ENCODE measurements at regions not wholly inside any gene's neighbourhood (a gene's known extent, or its start where the extent isn't known, plus 50 kb on each side); places are given as distances from the start of the nearest gene placed in this dataset.

GRCh38 chr7:115230882-115231571, 309.1 kb downstream of the MDFIC start:
- peak overlapping the region; percentile 11; the same call in 1 of the 2 replicates for H3K27ac ChIP-seq (ENCODE audit: low read depth, low read length)
- peaks cover 37% of the 10 kb centered on the region for H3K4me1 ChIP-seq (ENCODE audit: control insufficient read depth, insufficient read depth, low read length)
- no peaks in the 10 kb centered on the region for H3K36me3 ChIP-seq (ENCODE audit: control insufficient read depth, insufficient read depth, low read length)
- no peak overlapping the region for H3K9ac ChIP-seq (ENCODE audit: low read length)
- peaks cover 7% of the 10 kb centered on the region for H3K9me3 ChIP-seq (ENCODE audit: control insufficient read depth, insufficient read depth, low read depth, low read length)
- no peak overlapping the region for H3K4me3 ChIP-seq (ENCODE audit: low read depth, low read length)
- peaks cover 42% of the 10 kb centered on the region for H3K27me3 ChIP-seq (ENCODE audit: control insufficient read depth, insufficient read depth, low read length)

GRCh38 chr7:115229401-115230105, 307.7 kb downstream of the MDFIC start:
- peaks cover 52% of the 10 kb centered on the region for H3K4me1 ChIP-seq (ENCODE audit: control insufficient read depth, insufficient read depth, low read length)
- no peaks in the 10 kb centered on the region for H3K9me3 ChIP-seq (ENCODE audit: control insufficient read depth, insufficient read depth, low read depth, low read length)
- no peaks in the 10 kb centered on the region for H3K36me3 ChIP-seq (ENCODE audit: control insufficient read depth, insufficient read depth, low read length)
- H3K27ac ChIP-seq (ENCODE audit: low read depth, low read length), result no peak overlapping the region
- H3K9ac ChIP-seq (ENCODE audit: low read length), result no peak overlapping the region
- H3K4me3 ChIP-seq (ENCODE audit: low read depth, low read length), result no peak overlapping the region
- H3K27me3 ChIP-seq (ENCODE audit: control insufficient read depth, insufficient read depth, low read length), result peaks cover 57% of the 10 kb centered on the region

DNA sequence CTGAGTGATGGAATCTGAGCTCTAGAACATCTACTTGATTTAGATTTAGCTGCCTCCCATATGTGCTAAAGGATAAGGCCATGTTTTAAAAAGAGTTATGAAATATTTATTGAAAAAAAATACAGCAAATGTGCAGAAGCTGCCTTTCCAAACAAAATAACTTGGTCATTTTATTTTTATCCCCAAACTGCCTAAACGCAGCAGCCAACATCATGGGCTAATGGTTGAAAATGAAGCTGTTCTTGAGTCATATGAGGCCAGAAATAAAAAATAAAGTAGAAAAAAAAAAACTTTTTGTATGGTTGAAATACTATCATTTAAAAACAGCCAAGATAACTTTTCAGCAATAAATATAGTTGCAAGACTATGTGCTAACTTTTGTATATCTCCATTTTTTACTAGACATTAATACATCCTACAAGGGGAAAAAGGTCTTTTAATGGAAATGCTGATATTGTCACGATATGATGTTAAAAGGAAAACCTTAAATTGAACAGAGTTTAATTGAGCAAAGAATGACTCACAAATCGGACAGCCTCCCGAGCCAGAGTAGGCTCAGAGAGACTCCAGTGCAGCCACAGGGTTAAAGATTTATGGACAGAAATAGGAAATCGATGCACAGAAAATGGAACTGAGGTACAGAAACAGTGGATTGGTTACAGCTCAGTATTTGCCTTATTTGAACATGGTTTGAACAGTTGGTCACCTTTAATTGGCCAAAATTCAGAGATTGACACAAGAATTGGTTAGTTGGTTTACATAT, 305.8 kb downstream of the MDFIC start:
- Histone ChIP-seq H3K9me3 (ENCODE audit: control insufficient read depth, insufficient read depth, low read depth, low read length) (no peaks in the 10 kb centered on the region), H3K36me3 (ENCODE audit: control insufficient read depth, insufficient read depth, low read length) (no peaks in the 10 kb centered on the region), H3K27ac (ENCODE audit: low read depth, low read length) (no peak overlapping the region), H3K4me3 (ENCODE audit: low read depth, low read length) (no peak overlapping the region), H3K27me3 (ENCODE audit: control insufficient read depth, insufficient read depth, low read length) (peaks cover 76% of the 10 kb centered on the region), H3K4me1 (ENCODE audit: control insufficient read depth, insufficient read depth, low read length) (peaks cover 58% of the 10 kb centered on the region), H3K9ac (ENCODE audit: low read length) (no peak overlapping the region)

DNA sequence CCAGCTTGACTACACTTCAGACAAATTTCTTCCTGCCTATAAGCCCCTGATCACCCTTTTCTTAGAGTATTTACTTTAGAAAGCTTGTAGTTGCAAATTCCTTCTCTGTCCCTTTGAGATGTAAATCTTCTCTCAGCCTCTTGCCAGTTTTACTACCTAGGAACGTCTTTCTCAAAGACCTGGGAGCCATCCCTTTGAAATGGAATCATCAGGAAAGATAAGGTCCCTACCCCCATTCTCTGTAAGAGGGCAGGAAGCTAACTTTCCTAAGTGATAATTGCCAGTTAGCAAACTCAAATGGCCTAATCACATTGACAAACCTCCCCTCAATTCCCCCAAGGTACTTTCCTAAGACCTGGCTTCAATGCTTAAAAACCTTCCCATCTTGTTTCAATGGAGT, 304.5 kb downstream of the MDFIC start:
- Histone ChIP-seq H3K4me3 (ENCODE audit: low read depth, low read length) (peak overlapping the region; percentile 24; the same call in 1 of the 2 replicates), H3K36me3 (ENCODE audit: control insufficient read depth, insufficient read depth, low read length) (no peaks in the 10 kb centered on the region), H3K9ac (ENCODE audit: low read length) (peak overlapping the region; percentile 41), H3K9me3 (ENCODE audit: control insufficient read depth, insufficient read depth, low read depth, low read length) (no peaks in the 10 kb centered on the region), H3K27me3 (ENCODE audit: control insufficient read depth, insufficient read depth, low read length) (peaks cover 85% of the 10 kb centered on the region), H3K27ac (ENCODE audit: low read depth, low read length) (peak overlapping the region; percentile 72; the same call in 1 of the 2 replicates), H3K4me1 (ENCODE audit: control insufficient read depth, insufficient read depth, low read length) (peaks cover 52% of the 10 kb centered on the region)

DNA sequence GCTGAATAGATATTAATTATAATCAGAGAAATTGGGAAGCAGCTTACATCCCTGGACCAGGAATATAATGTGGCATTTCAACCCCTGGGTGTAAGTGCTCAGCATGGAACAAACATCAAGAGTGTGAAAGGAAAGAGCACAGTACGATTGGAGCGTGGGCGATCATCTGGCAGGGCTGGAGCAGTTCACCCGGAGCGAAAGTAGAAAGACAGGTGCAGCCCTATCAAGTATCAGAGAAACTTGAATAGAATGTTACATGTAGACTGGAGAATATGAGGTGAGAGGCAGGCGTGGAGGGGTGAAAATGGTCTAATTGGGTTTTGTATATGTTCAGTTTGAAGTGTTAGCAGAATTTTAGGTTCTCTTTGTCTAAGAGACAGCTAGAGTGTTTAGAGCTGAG, 303.0 kb downstream of the MDFIC start:
- no peaks in the 10 kb centered on the region for H3K36me3 ChIP-seq (ENCODE audit: control insufficient read depth, insufficient read depth, low read length)
- H3K4me1 ChIP-seq (ENCODE audit: control insufficient read depth, insufficient read depth, low read length), result peaks cover 39% of the 10 kb centered on the region
- no peak overlapping the region for H3K27ac ChIP-seq (ENCODE audit: low read depth, low read length)
- no peaks in the 10 kb centered on the region for H3K9me3 ChIP-seq (ENCODE audit: control insufficient read depth, insufficient read depth, low read depth, low read length)
- peaks cover 89% of the 10 kb centered on the region for H3K27me3 ChIP-seq (ENCODE audit: control insufficient read depth, insufficient read depth, low read length)
- H3K9ac ChIP-seq (ENCODE audit: low read length), result no peak overlapping the region
- no peak overlapping the region for H3K4me3 ChIP-seq (ENCODE audit: low read depth, low read length)

GRCh38 chr7:115223959-115224358, 302.1 kb downstream of the MDFIC start:
- H3K9ac ChIP-seq (ENCODE audit: low read length), result no peak overlapping the region
- H3K4me3 ChIP-seq (ENCODE audit: low read depth, low read length), result no peak overlapping the region
- peaks cover 31% of the 10 kb centered on the region for H3K4me1 ChIP-seq (ENCODE audit: control insufficient read depth, insufficient read depth, low read length)
- H3K27ac ChIP-seq (ENCODE audit: low read depth, low read length), result no peak overlapping the region
- no peaks in the 10 kb centered on the region for H3K36me3 ChIP-seq (ENCODE audit: control insufficient read depth, insufficient read depth, low read length)
- no peaks in the 10 kb centered on the region for H3K9me3 ChIP-seq (ENCODE audit: control insufficient read depth, insufficient read depth, low read depth, low read length)
- H3K27me3 ChIP-seq (ENCODE audit: control insufficient read depth, insufficient read depth, low read length), result peaks cover 80% of the 10 kb centered on the region

- H3K9ac ChIP-seq (ENCODE audit: low read length), result no peak overlapping the region
- H3K27me3 ChIP-seq (ENCODE audit: control insufficient read depth, insufficient read depth, low read length), result peaks cover 58% of the 10 kb centered on the region
- no peaks in the 10 kb centered on the region for H3K9me3 ChIP-seq (ENCODE audit: control insufficient read depth, insufficient read depth, low read depth, low read length)
- H3K4me1 ChIP-seq (ENCODE audit: control insufficient read depth, insufficient read depth, low read length), result peaks cover 23% of the 10 kb centered on the region
- no peaks in the 10 kb centered on the region for H3K36me3 ChIP-seq (ENCODE audit: control insufficient read depth, insufficient read depth, low read length)
- no peak overlapping the region for H3K27ac ChIP-seq (ENCODE audit: low read depth, low read length)
- H3K4me3 ChIP-seq (ENCODE audit: low read depth, low read length), result no peak overlapping the region
These were observed 299.6 kb downstream of the MDFIC start for GRCh38 chr7:115221456-115221855.

GRCh38 chr7:115218076-115218475, 296.2 kb downstream of the MDFIC start:
- no peak overlapping the region for H3K9ac ChIP-seq (ENCODE audit: low read length)
- no peaks in the 10 kb centered on the region for H3K4me1 ChIP-seq (ENCODE audit: control insufficient read depth, insufficient read depth, low read length)
- no peaks in the 10 kb centered on the region for H3K9me3 ChIP-seq (ENCODE audit: control insufficient read depth, insufficient read depth, low read depth, low read length)
- H3K4me3 ChIP-seq (ENCODE audit: low read depth, low read length), result no peak overlapping the region
- H3K27me3 ChIP-seq (ENCODE audit: control insufficient read depth, insufficient read depth, low read length), result peaks cover 27% of the 10 kb centered on the region
- no peaks in the 10 kb centered on the region for H3K36me3 ChIP-seq (ENCODE audit: control insufficient read depth, insufficient read depth, low read length)
- H3K27ac ChIP-seq (ENCODE audit: low read depth, low read length), result no peak overlapping the region

GRCh38 chr7:115217373-115217772, 295.5 kb downstream of the MDFIC start:
- H3K27ac ChIP-seq (ENCODE audit: low read depth, low read length), result no peak overlapping the region
- no peak overlapping the region for H3K9ac ChIP-seq (ENCODE audit: low read length)

DNA sequence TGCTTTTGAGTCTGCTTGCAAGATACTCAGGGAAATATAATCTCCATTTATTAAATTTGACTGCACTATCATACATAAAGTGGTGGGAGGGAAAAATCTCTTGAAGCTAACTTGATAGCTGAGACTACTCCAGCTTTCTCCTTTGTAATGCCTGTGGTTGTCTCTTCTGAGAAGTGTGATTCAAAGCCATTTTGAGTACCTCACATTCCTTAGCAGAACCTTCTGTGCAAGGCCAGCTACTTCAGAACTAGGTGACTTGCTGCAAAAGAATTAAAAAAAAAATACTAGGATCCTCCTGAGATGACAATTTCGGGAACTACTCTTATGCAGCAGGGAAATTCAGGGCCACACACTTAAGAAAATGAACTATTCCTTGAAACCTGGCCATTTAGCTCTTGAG, 294.8 kb downstream of the MDFIC start:
- H3K4me3 ChIP-seq (ENCODE audit: low read depth, low read length), result no peak overlapping the region
- no peaks in the 10 kb centered on the region for H3K36me3 ChIP-seq (ENCODE audit: control insufficient read depth, insufficient read depth, low read length)
- H3K9ac ChIP-seq (ENCODE audit: low read length), result no peak overlapping the region
- no peaks in the 10 kb centered on the region for H3K4me1 ChIP-seq (ENCODE audit: control insufficient read depth, insufficient read depth, low read length)
- no peak overlapping the region for H3K27ac ChIP-seq (ENCODE audit: low read depth, low read length)
- peaks cover 16% of the 10 kb centered on the region; the same call in 1 of the 2 replicates for H3K27me3 ChIP-seq (ENCODE audit: control insufficient read depth, insufficient read depth, low read length)
- H3K9me3 ChIP-seq (ENCODE audit: control insufficient read depth, insufficient read depth, low read depth, low read length), result no peaks in the 10 kb centered on the region

More at GRCh38 chr7:115217373-115217772, 295.5 kb downstream of the MDFIC start:
- Histone ChIP-seq H3K27me3 (ENCODE audit: control insufficient read depth, insufficient read depth, low read length) (peaks cover 22% of the 10 kb centered on the region; the same call in 1 of the 2 replicates), H3K9me3 (ENCODE audit: control insufficient read depth, insufficient read depth, low read depth, low read length) (no peaks in the 10 kb centered on the region), H3K36me3 (ENCODE audit: control insufficient read depth, insufficient read depth, low read length) (no peaks in the 10 kb centered on the region), H3K4me1 (ENCODE audit: control insufficient read depth, insufficient read depth, low read length) (no peaks in the 10 kb centered on the region), H3K4me3 (ENCODE audit: low read depth, low read length) (no peak overlapping the region)

DNA sequence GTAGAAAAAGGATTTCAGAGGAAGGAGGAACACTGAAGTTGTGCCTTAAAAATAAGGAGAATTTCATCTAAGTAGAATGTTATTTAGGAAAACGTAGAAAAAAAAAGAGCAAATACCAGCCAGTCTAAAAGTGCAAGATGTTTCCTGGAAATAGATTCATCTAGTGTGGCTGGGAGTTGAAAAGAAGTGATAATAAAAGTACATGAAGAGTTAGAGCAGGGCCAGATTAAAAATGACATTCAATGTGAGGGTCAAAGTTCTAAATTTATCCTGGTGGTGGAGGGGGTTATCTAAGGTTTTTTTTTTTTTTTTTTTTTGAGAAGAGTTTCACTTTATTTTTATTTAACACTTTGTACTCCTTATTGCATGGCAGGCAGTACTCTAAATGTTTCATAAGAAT, 289.3 kb downstream of the MDFIC start:
- Histone ChIP-seq H3K27me3 (ENCODE audit: control insufficient read depth, insufficient read depth, low read length) (no peaks in the 10 kb centered on the region), H3K4me3 (ENCODE audit: low read depth, low read length) (no peak overlapping the region), H3K9me3 (ENCODE audit: control insufficient read depth, insufficient read depth, low read depth, low read length) (peaks cover 10% of the 10 kb centered on the region), H3K36me3 (ENCODE audit: control insufficient read depth, insufficient read depth, low read length) (no peaks in the 10 kb centered on the region), H3K9ac (ENCODE audit: low read length) (no peak overlapping the region), H3K27ac (ENCODE audit: low read depth, low read length) (no peak overlapping the region), H3K4me1 (ENCODE audit: control insufficient read depth, insufficient read depth, low read length) (no peaks in the 10 kb centered on the region)

All from HUES6 (cell line).